ENCODE measurements at regions not wholly inside any gene's neighbourhood (a gene's known extent, or its start where the extent isn't known, plus 50 kb on each side); places are given as distances from the start of the nearest gene placed in this dataset.

- Mint-ChIP-seq H3K27me3 (ENCODE audit: insufficient read depth) (no peaks in the 10 kb centered on the region; the same call in 1 of the 2 replicates), H3K36me3 (ENCODE audit: low read depth) (peaks cover 17% of the 10 kb centered on the region)
These were observed 89.3 kb upstream of the AKT3 start for GRCh38 chr1:243939167-243939848.

DNA sequence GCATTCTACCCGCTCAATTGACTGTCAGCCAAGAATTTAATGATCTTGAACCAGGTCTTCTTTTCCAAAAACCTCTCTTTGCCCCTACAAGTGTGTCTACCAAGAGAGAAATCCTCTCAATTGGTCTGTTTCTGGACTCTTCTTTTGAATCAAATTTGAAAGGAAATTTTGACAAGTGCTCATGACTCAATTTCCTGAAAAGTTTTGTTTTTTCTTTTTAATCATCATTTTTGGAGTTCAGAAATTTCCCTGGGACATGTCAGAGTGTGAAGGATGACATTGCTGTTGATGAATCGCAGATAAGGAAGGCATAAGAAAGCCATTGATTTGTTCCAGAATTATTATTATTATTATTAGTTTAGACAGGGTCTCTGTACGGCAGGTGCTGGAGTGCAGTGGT, 88.2 kb upstream of the AKT3 start:
- peaks cover 17% of the 10 kb centered on the region for H3K36me3 Mint-ChIP-seq (ENCODE audit: low read depth)
- no peaks in the 10 kb centered on the region; the same call in 1 of the 2 replicates for H3K27me3 Mint-ChIP-seq (ENCODE audit: insufficient read depth)
- no peak for TF ChIP-seq CTCF (IDR thresholded peaks at IDR 0.05)
- peaks cover 42% of the 10 kb centered on the region for H3K4me1 Mint-ChIP-seq (ENCODE audit: low read depth)
- H3K9me3 Mint-ChIP-seq: peaks cover 11% of the 10 kb centered on the region
- H3K27ac Mint-ChIP-seq: peak overlapping the region; percentile 40; the same call in 1 of the 2 replicates
- no peak overlapping the region for H3K4me3 Mint-ChIP-seq
- DNase-seq: no peak

More at GRCh38 chr1:243939167-243939848, 89.3 kb upstream of the AKT3 start:
- TF ChIP-seq CTCF (IDR thresholded peaks at IDR 0.05): no peak
- Mint-ChIP-seq H3K4me3 (peak overlapping the region; percentile 0; the same call in 1 of the 2 replicates), H3K9me3 (peaks cover 11% of the 10 kb centered on the region), H3K4me1 (ENCODE audit: low read depth) (peaks cover 42% of the 10 kb centered on the region), H3K27ac (peak overlapping the region; percentile 85)
- DNase-seq: peak; percentile 49

DNA sequence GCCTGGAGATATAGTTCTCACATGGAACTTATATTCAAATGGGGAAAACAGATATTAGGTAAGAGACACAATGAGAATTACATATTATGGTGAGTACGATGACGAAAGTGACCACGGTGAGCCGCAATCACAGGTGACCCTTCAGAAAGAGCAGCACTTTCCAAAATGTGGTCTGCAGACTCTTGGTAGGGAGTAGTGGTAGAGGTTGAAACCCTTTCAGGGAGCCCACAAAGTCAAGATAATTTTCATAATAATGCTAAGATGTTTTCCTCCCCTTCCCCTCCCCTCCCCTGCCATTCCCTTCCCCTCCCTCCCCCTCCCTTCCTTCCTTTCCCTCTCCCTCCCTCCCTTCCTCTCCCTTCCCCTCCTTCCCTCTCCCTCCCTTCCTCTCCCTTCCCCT, 83.5 kb upstream of the AKT3 start:
- no peak for TF ChIP-seq CTCF (IDR thresholded peaks at IDR 0.05)
- Mint-ChIP-seq H3K27me3 (ENCODE audit: insufficient read depth) (no peaks in the 10 kb centered on the region), H3K36me3 (ENCODE audit: low read depth) (peaks cover 12% of the 10 kb centered on the region), H3K9me3 (peaks cover 11% of the 10 kb centered on the region), H3K4me1 (ENCODE audit: low read depth) (peaks cover 15% of the 10 kb centered on the region), H3K4me3 (no peak overlapping the region), H3K27ac (no peak overlapping the region)
- DNase-seq: no peak

- Mint-ChIP-seq H3K27me3 (ENCODE audit: insufficient read depth) (no peaks in the 10 kb centered on the region), H3K9me3 (peaks cover 11% of the 10 kb centered on the region), H3K27ac (no peak overlapping the region), H3K4me1 (ENCODE audit: low read depth) (peaks cover 17% of the 10 kb centered on the region), H3K36me3 (ENCODE audit: low read depth) (peaks cover 12% of the 10 kb centered on the region), H3K4me3 (no peak overlapping the region)
- TF ChIP-seq CTCF (IDR thresholded peaks at IDR 0.05): no peak
- no peak for DNase-seq
These were observed 81.9 kb upstream of the AKT3 start for GRCh38 chr1:243931957-243932356.

- Mint-ChIP-seq H3K27me3 (ENCODE audit: insufficient read depth) (no peaks in the 10 kb centered on the region), H3K9me3 (peaks cover 11% of the 10 kb centered on the region), H3K4me1 (ENCODE audit: low read depth) (peaks cover 26% of the 10 kb centered on the region), H3K4me3 (peak overlapping the region; percentile 41; the same call in 1 of the 2 replicates), H3K36me3 (ENCODE audit: low read depth) (peaks cover 12% of the 10 kb centered on the region), H3K27ac (peak overlapping the region; percentile 6; the same call in 1 of the 2 replicates)
- no peak for TF ChIP-seq CTCF (IDR thresholded peaks at IDR 0.05)
- DNase-seq: no peak
These were observed 81.0 kb upstream of the AKT3 start for GRCh38 chr1:243930822-243931671.
